ENCODE measurements at regions not wholly inside any gene's neighbourhood (a gene's known extent, or its start where the extent isn't known, plus 50 kb on each side); places are given as distances from the start of the nearest gene placed in this dataset.
A peak's percentile ranks its signal among the peaks of the same experiment; 100 is the strongest.

- FAIRE-seq (no peak), DNase-seq (ENCODE audit: insufficient read length, low spot score) (no peak)
- no peak for TF ChIP-seq CTCF (IDR thresholded peaks at IDR 0.05; ENCODE audit: insufficient read depth, missing control alignments)
Observed at GRCh38 chr10:29389935-29390334, 101.1 kb downstream of the LYZL1 start.

- peak; percentile 63 for FAIRE-seq
- peak; percentile 51 for TF ChIP-seq CTCF (IDR thresholded peaks at IDR 0.05; ENCODE audit: insufficient read depth, missing control alignments)
- DNase-seq (ENCODE audit: insufficient read length, low spot score), result peak; percentile 27
Observed at GRCh38 chr10:29392376-29393021, 103.6 kb downstream of the LYZL1 start.

- no peak for FAIRE-seq
- no peak for TF ChIP-seq CTCF (IDR thresholded peaks at IDR 0.05; ENCODE audit: insufficient read depth, missing control alignments)
Observed at GRCh38 chr10:29394321-29394932, 105.6 kb downstream of the LYZL1 start.

GRCh38 chr10:29395409-29395808 lies 106.5 kb downstream of the LYZL1 start:
- no peak for DNase-seq (ENCODE audit: insufficient read length, low spot score)
- FAIRE-seq, result no peak
- no peak for TF ChIP-seq CTCF (IDR thresholded peaks at IDR 0.05; ENCODE audit: insufficient read depth, missing control alignments)

More at GRCh38 chr10:29394321-29394932, 105.6 kb downstream of the LYZL1 start:
- no peak for DNase-seq (ENCODE audit: insufficient read length, low spot score)

GRCh38 chr10:29397221-29397620 lies 108.4 kb downstream of the LYZL1 start:
- FAIRE-seq, result peak; percentile 100
- DNase-seq (ENCODE audit: insufficient read length, low spot score), result peak; percentile 40
- TF ChIP-seq CTCF (IDR thresholded peaks at IDR 0.05; ENCODE audit: insufficient read depth, missing control alignments), result no peak

GRCh38 chr10:29403208-29403607 lies 114.3 kb downstream of the LYZL1 start:
- TF ChIP-seq CTCF (IDR thresholded peaks at IDR 0.05; ENCODE audit: insufficient read depth, missing control alignments), result no peak
- no peak for DNase-seq (ENCODE audit: insufficient read length, low spot score)
- FAIRE-seq, result no peak

- FAIRE-seq (no peak), DNase-seq (ENCODE audit: insufficient read length, low spot score) (no peak)
- no peak for TF ChIP-seq CTCF (IDR thresholded peaks at IDR 0.05; ENCODE audit: insufficient read depth, missing control alignments)
Observed at GRCh38 chr10:29407280-29407858, 118.5 kb downstream of the LYZL1 start.
